ENCODE measurements at regions not wholly inside any gene's neighbourhood (a gene's known extent, or its start where the extent isn't known, plus 50 kb on each side); places are given as distances from the start of the nearest gene placed in this dataset.
A peak's percentile ranks its signal among the peaks of the same experiment; 100 is the strongest.

DNA sequence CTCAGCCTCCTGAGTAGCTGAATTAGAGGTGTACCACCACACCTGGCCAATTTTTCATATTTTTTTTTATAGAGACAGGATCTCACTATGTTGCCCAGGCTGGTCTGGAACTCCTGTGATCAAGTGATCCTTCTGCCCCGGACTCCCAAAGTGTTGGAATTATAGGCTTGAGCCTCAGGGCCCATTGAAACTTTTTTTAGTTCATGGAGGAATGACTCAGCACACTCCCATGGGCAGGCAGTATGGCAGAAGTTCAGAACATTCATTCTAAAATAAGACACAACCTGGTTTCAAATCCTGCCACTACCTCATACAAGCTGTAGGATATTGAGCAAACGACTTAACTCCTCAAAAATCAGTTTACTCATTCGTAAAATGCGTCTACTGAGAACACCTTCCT lies 320.4 kb upstream of the SP8 start:
- TF ChIP-seq, protein P1, sequence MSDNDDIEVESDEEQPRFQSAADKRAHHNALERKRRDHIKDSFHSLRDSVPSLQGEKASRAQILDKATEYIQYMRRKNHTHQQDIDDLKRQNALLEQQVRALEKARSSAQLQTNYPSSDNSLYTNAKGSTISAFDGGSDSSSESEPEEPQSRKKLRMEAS (IDR thresholded peaks at IDR 0.05): no peak
- TF ChIP-seq ZBTB7A (IDR thresholded peaks at IDR 0.05; ENCODE audit: low read depth) (no peak), TEAD4 (IDR thresholded peaks at IDR 0.05) (no peak), NFIC (IDR thresholded peaks at IDR 0.05) (no peak), CEBPB (IDR thresholded peaks at IDR 0.05) (no peak), TCF12 (IDR thresholded peaks at IDR 0.05; ENCODE audit: low read depth) (no peak)

DNA sequence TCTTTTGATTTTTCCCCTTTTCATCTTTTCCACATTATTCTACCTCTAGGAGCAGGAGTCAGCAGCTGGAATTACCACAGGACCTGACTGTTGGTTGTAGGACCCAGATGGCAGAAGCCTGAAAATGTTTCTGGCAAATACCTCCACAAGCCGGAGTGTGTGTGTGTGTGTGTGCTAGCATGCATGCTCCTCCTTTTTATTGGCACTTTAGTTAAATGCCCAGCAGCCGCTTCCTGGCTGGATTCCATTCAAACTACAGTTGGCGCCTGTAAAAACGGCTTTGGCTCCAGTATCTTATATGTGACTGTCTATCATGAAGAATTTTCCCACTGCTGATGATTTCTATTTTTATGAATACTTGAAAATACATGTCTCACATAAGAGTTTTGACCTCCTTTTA lies 319.7 kb upstream of the SP4 start:
- TF ChIP-seq, protein P2, sequence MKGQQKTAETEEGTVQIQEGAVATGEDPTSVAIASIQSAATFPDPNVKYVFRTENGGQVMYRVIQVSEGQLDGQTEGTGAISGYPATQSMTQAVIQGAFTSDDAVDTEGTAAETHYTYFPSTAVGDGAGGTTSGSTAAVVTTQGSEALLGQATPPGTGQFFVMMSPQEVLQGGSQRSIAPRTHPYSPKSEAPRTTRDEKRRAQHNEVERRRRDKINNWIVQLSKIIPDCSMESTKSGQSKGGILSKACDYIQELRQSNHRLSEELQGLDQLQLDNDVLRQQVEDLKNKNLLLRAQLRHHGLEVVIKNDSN (IDR thresholded peaks at IDR 0.05): no peak
- TF ChIP-seq NFIC (IDR thresholded peaks at IDR 0.05): peak; percentile 61
- 0 out of 2 replicates have a peak, but pooled peaks have one; percentile 45 for TF ChIP-seq TEAD4 (IDR thresholded peaks at IDR 0.05)

DNA sequence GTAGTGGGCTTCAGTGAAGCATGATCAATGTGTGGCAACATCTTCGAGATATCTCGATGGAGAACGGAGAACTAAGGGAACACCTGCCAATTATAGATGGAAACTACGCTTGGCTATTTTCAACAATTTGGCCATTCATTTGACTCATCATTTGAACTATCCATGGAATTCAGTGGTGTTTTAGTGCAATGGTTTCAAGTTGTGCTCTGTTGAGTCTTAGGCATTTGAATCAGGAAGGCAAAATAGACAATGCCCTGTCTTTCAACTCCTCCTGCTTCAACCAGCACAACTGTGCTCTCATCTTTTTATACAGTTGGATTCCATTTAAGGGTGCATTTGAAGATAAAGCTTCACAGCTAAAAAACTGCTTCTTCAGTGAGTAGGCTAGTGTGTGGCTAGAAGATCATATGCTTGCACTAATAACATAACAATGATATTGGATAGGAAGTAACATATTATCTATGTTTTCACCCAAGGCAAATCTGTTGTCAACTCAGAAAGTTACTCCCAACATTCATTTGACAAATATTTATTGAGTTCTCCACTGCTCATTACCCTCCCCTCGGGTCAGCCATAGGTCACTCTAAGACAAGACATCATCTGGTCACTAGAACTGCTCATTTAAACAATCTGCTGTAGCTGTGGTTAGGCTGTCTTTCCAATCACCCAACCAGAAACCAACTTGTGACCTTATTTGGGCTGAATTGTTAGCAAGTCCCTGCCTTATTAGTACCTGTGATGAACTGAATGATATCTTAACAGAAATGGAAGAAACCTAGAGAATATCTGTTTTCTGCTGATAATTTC lies 314.1 kb upstream of the SP4 start:
- TF ChIP-seq TEAD4 (IDR thresholded peaks at IDR 0.05) (peak; percentile 79), CREB1 (IDR thresholded peaks at IDR 0.05; ENCODE audit: low read depth) (no peak), FOXM1 (IDR thresholded peaks at IDR 0.05; ENCODE audit: borderline replicate concordance, low read depth) (0 out of 2 replicates have a peak, but pooled peaks have one; percentile 18), TAF1 (IDR thresholded peaks at IDR 0.05; ENCODE audit: low read depth) (no peak), RAD21 (IDR thresholded peaks at IDR 0.05; ENCODE audit: low read depth) (no peak), CEBPB (IDR thresholded peaks at IDR 0.05) (no peak), YY1 (IDR thresholded peaks at IDR 0.05; ENCODE audit: low read depth) (no peak), TCF12 (IDR thresholded peaks at IDR 0.05; ENCODE audit: low read depth) (peak; percentile 43; the same call in 1 of the 2 replicates), EGR1 (IDR thresholded peaks at IDR 0.05) (no peak), ZBTB7A (IDR thresholded peaks at IDR 0.05; ENCODE audit: low read depth) (no peak), NFIC (IDR thresholded peaks at IDR 0.05) (no peak), EP300 (IDR thresholded peaks at IDR 0.05; ENCODE audit: borderline replicate concordance) (peak; percentile 76; the same call in 1 of the 2 replicates)
- TF ChIP-seq, protein P3, sequence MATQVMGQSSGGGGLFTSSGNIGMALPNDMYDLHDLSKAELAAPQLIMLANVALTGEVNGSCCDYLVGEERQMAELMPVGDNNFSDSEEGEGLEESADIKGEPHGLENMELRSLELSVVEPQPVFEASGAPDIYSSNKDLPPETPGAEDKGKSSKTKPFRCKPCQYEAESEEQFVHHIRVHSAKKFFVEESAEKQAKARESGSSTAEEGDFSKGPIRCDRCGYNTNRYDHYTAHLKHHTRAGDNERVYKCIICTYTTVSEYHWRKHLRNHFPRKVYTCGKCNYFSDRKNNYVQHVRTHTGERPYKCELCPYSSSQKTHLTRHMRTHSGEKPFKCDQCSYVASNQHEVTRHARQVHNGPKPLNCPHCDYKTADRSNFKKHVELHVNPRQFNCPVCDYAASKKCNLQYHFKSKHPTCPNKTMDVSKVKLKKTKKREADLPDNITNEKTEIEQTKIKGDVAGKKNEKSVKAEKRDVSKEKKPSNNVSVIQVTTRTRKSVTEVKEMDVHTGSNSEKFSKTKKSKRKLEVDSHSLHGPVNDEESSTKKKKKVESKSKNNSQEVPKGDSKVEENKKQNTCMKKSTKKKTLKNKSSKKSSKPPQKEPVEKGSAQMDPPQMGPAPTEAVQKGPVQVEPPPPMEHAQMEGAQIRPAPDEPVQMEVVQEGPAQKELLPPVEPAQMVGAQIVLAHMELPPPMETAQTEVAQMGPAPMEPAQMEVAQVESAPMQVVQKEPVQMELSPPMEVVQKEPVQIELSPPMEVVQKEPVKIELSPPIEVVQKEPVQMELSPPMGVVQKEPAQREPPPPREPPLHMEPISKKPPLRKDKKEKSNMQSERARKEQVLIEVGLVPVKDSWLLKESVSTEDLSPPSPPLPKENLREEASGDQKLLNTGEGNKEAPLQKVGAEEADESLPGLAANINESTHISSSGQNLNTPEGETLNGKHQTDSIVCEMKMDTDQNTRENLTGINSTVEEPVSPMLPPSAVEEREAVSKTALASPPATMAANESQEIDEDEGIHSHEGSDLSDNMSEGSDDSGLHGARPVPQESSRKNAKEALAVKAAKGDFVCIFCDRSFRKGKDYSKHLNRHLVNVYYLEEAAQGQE (IDR thresholded peaks at IDR 0.05; ENCODE audit: low read depth): no peak
- TF ChIP-seq, protein P1 (IDR thresholded peaks at IDR 0.05): no peak
- TF ChIP-seq, protein P2 (IDR thresholded peaks at IDR 0.05): no peak

DNA sequence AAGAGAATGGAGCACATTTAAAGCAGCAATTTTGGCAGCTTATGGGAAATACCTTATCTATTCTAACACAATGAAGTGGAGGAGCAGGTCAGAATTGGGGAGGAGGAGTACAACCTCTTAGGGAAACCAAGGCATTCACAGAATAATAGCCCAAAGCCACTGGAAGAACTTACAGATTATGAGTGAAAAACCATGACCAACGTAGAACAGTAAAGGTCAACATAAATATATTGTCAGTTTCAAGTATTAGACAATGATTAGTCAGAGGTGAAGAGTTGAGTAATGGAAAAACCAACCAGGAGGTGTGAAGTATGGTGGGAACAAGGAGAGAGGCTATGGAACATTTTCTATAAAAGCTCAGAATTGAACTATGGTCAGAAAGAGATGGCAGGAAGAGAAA lies 304.3 kb upstream of the SP4 start:
- TF ChIP-seq, protein P3 (IDR thresholded peaks at IDR 0.05; ENCODE audit: low read depth): no peak
- no peak for TF ChIP-seq FOXM1 (IDR thresholded peaks at IDR 0.05; ENCODE audit: borderline replicate concordance, low read depth)

DNA sequence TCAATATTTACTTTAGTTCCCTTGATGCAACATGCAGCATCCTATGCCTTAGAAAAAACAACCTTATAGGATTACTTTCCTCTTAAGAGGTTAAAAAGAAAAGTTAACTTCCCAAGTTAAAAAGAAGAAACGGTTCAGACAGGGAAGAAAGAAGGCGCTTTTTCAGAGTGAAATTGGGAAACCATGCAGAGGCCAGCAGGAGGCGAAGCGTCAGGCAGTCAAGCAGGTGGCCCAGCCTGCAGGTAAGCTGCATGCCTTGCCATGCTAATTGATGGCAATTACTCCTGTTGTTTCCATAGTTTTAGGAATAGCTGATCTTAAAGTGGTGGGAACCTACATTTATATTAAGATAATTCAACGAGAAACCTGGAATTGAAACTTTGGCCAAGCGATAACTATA lies 302.6 kb upstream of the SP4 start:
- TF ChIP-seq, protein P3 (IDR thresholded peaks at IDR 0.05; ENCODE audit: low read depth): no peak
- TF ChIP-seq CEBPB (IDR thresholded peaks at IDR 0.05) (no peak), TEAD4 (IDR thresholded peaks at IDR 0.05) (no peak), EP300 (IDR thresholded peaks at IDR 0.05; ENCODE audit: borderline replicate concordance) (no peak), FOXM1 (IDR thresholded peaks at IDR 0.05; ENCODE audit: borderline replicate concordance, low read depth) (no peak), TAF1 (IDR thresholded peaks at IDR 0.05; ENCODE audit: low read depth) (no peak)
- TF ChIP-seq, protein P1 (IDR thresholded peaks at IDR 0.05): no peak
- TF ChIP-seq, protein P2 (IDR thresholded peaks at IDR 0.05): no peak
